PC-9 (cell line): ENCODE measurements at regions not wholly inside any gene's neighbourhood (a gene's known extent, or its start where the extent isn't known, plus 50 kb on each side); places are given as distances from the start of the nearest gene placed in this dataset.

Source experiments
- BruUV-seq: library from RNA; stranded (reverse); fragments of 400-500 nt; replicated peaks from 2 replicates; lab custom pipeline; 2021; lab: Mats Ljungman, UMichigan
- CTCF ChIA-PET: fragments of 300-600 bp; sonication (Branson Sonifier 250); formaldehyde crosslinking; loops from one replicate; lab custom pipeline; 2022; ENCODE audit warnings: antibody characterized with exemption; lab: Charles Lee
- POLR2A ChIA-PET: fragments of 300-600 bp; sonication (Branson Sonifier 250); formaldehyde crosslinking; loops from one replicate; lab custom pipeline; 2022; ENCODE audit warnings: antibody characterized with exemption; ENCODE audit not compliant: unreplicated experiment; lab: Charles Lee
- DNase-seq, 2 experiments: peaks; one replicate each; pipeline versions ENCODE4 v3.0.0 to v3.0.0-alpha.2; 2015 to 2022; ENCODE audit warnings: mixed read lengths in 1 of 2
- H2AFZ ChIP-seq: fragments of 200-600 bp; sonication (generic); 2 replicates; pipeline ENCODE4 v1.8.1; 2017; ENCODE audit warnings: antibody characterized with exemption
- H3F3A ChIP-seq: fragments of 200-600 bp; sonication (generic); 2 replicates; pipeline ENCODE4 v1.8.1; 2017; ENCODE audit warnings: antibody characterized with exemption, mild to moderate bottlenecking, low read depth; ENCODE audit not compliant: insufficient read depth
- H3K27ac ChIP-seq: fragments of 200-600 bp; sonication (generic); 2 replicates; pipeline ENCODE4 v1.6.1; 2016; ENCODE audit warnings: mixed run types
- H3K27me3 ChIP-seq: fragments of 200-600 bp; sonication (generic); 2 replicates; pipeline ENCODE4 v1.6.1; 2016; ENCODE audit warnings: low read depth, mixed run types; ENCODE audit not compliant: insufficient read depth
- H3K36me3 ChIP-seq: fragments of 200-600 bp; sonication (generic); 2 replicates; pipeline ENCODE4 v1.6.1; 2016; ENCODE audit warnings: low read depth, mixed run types
- H3K4me1 ChIP-seq: fragments of 200-600 bp; sonication (generic); replicated peaks from 2 replicates; pipeline ENCODE4 v1.6.1; 2016; ENCODE audit warnings: mixed run types; ENCODE audit not compliant: insufficient read depth
- H3K4me2 ChIP-seq: fragments of 200-600 bp; sonication (generic); 2 replicates; pipeline ENCODE4 v1.6.1; 2017; ENCODE audit warnings: mixed run types
- H3K4me3 ChIP-seq: fragments of 200-600 bp; sonication (generic); 2 replicates; pipeline ENCODE4 v1.6.1; 2016; ENCODE audit warnings: mixed run types
- H3K79me2 ChIP-seq: fragments of 200-600 bp; sonication (generic); 2 replicates; pipeline ENCODE4 v1.6.1; 2017; ENCODE audit warnings: low read depth, mixed run types
- H3K9me2 ChIP-seq: fragments of 200-600 bp; sonication (generic); 2 replicates; pipeline ENCODE4 v1.8.1; 2017; ENCODE audit warnings: mild to moderate bottlenecking; ENCODE audit not compliant: insufficient read depth
- H3K9me3 ChIP-seq: fragments of 200-600 bp; sonication (generic); 2 replicates; pipeline ENCODE4 v1.8.1; 2016; ENCODE audit warnings: low read depth; ENCODE audit not compliant: insufficient read depth
- H4K20me1 ChIP-seq: fragments of 200-600 bp; sonication (generic); 2 replicates; pipeline ENCODE4 v1.8.1; 2017; ENCODE audit not compliant: insufficient read depth
- EZH2 ChIP-seq: fragments of 200-600 bp; sonication (generic); IDR thresholded peaks from 2 replicates; pipeline ENCODE4 v1.8.0; 2017; ENCODE audit warnings: antibody characterized with exemption, low read depth
- intact Hi-C: fragments of 100-400 bp; cut with micrococcal nuclease; formaldehyde crosslinking; loops from one replicate; pipeline ENCODE4 v1.10.0; 2022; ENCODE audit not compliant: unreplicated experiment
- TF ChIP-seq, protein P1 (sequence below): fragments of 200-600 bp; sonication (generic); conservative IDR thresholded peaks from 2 replicates; pipeline ENCODE4 v1.6.1; 2017; ENCODE audit warnings: mixed run types, antibody characterized with exemption, mild to moderate bottlenecking, moderate library complexity

DNA sequence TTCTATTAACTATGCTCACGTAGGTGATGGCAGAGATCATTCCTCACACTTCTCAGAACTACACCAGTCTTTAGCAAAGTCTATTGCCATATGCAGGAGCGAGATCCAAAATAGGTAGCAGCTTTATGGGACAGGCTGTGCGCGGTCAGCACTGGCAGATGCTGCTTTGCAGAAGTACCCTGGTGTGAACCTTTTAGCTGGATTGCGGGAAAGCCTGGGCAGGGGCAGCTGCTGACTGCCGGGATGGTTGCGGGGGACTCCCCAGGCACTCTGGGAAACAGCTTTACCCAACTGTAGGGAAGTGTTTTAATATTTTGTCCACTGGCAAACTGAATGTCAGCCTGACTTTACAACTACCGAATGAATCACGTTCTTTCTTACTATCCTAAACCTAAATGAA is 251.3 kb downstream of the HS3ST3A1 start:
- ChIA-PET POLR2A (no interaction called here), CTCF (no interaction called here)
- no TSS peak for BruUV-seq
- TF ChIP-seq, protein P1, sequence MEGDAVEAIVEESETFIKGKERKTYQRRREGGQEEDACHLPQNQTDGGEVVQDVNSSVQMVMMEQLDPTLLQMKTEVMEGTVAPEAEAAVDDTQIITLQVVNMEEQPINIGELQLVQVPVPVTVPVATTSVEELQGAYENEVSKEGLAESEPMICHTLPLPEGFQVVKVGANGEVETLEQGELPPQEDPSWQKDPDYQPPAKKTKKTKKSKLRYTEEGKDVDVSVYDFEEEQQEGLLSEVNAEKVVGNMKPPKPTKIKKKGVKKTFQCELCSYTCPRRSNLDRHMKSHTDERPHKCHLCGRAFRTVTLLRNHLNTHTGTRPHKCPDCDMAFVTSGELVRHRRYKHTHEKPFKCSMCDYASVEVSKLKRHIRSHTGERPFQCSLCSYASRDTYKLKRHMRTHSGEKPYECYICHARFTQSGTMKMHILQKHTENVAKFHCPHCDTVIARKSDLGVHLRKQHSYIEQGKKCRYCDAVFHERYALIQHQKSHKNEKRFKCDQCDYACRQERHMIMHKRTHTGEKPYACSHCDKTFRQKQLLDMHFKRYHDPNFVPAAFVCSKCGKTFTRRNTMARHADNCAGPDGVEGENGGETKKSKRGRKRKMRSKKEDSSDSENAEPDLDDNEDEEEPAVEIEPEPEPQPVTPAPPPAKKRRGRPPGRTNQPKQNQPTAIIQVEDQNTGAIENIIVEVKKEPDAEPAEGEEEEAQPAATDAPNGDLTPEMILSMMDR, result no peak
- no peak for TF ChIP-seq EZH2
- no peak for DNase-seq
- no peaks in the 10 kb centered on the region for H3K9me2 ChIP-seq
- H3K4me3 ChIP-seq, result no peak overlapping the region
- no peaks in the 10 kb centered on the region for H3K27me3 ChIP-seq
- no peak overlapping the region for H3K27ac ChIP-seq
- H2AFZ ChIP-seq, result no peak overlapping the region
- no peaks in the 10 kb centered on the region for H3K36me3 ChIP-seq
- H4K20me1 ChIP-seq, result no peaks in the 10 kb centered on the region
- no peaks in the 10 kb centered on the region for H3K4me1 ChIP-seq
- intact Hi-C loops, result no loop called here
- H3K9me3 ChIP-seq, result no peaks in the 10 kb centered on the region
- no peaks in the 10 kb centered on the region for H3F3A ChIP-seq
- H3K4me2 ChIP-seq, result no peak overlapping the region
- no peaks in the 10 kb centered on the region for H3K79me2 ChIP-seq

- Histone ChIP-seq H3K9me2 (no peaks in the 10 kb centered on the region), H3K36me3 (no peaks in the 10 kb centered on the region), H3K9me3 (no peaks in the 10 kb centered on the region), H3K27me3 (no peaks in the 10 kb centered on the region), H3K4me1 (no peaks in the 10 kb centered on the region), H3F3A (no peaks in the 10 kb centered on the region), H2AFZ (no peak overlapping the region), H4K20me1 (no peaks in the 10 kb centered on the region), H3K27ac (no peak overlapping the region), H3K4me3 (no peak overlapping the region), H3K4me2 (no peak overlapping the region), H3K79me2 (no peaks in the 10 kb centered on the region)
- TF ChIP-seq EZH2, result no peak
- intact Hi-C loops, result no loop called here
- ChIA-PET CTCF (no interaction called here), POLR2A (no interaction called here)
- BruUV-seq, result no TSS peak
- DNase-seq, result no peak
Measured at GRCh38 chr17:13346996-13347762, 254.6 kb downstream of the HS3ST3A1 start.

DNA sequence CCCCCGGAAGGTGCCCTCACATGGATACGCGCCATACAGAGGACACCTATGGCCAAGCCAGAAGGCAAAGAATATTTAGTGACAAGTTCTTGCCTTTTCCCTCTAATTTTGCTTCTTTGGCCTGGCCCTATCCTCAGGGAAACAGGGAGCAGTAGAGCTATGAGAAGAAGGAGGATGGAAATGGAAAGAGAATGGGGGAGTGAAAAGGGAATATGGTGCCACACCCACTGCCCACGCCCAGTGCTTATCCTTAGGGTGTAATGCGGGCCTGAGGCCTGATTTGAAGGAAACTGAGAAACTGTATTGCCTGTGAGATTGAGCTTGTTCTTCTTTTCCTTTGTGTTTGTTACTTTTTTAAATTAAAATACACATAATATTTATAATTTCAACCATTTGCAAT is 255.1 kb downstream of the HS3ST3A1 start:
- no peak overlapping the region for H3K27ac ChIP-seq
- DNase-seq, result no peak
- H3K4me2 ChIP-seq, result no peak overlapping the region
- ChIA-PET POLR2A (no interaction called here), CTCF (no interaction called here)
- BruUV-seq, result no TSS peak
- H3K4me3 ChIP-seq, result no peak overlapping the region
- H3K36me3 ChIP-seq, result no peaks in the 10 kb centered on the region
- no peaks in the 10 kb centered on the region for H3K4me1 ChIP-seq
- no peaks in the 10 kb centered on the region for H3K79me2 ChIP-seq
- no peaks in the 10 kb centered on the region for H3K9me3 ChIP-seq
- no peaks in the 10 kb centered on the region for H3K27me3 ChIP-seq
- no peaks in the 10 kb centered on the region for H3F3A ChIP-seq
- no peak overlapping the region for H2AFZ ChIP-seq
- intact Hi-C loops, result no loop called here
- TF ChIP-seq, protein P1, result no peak
- no peak for TF ChIP-seq EZH2
- no peaks in the 10 kb centered on the region for H3K9me2 ChIP-seq
- H4K20me1 ChIP-seq, result no peaks in the 10 kb centered on the region

DNA sequence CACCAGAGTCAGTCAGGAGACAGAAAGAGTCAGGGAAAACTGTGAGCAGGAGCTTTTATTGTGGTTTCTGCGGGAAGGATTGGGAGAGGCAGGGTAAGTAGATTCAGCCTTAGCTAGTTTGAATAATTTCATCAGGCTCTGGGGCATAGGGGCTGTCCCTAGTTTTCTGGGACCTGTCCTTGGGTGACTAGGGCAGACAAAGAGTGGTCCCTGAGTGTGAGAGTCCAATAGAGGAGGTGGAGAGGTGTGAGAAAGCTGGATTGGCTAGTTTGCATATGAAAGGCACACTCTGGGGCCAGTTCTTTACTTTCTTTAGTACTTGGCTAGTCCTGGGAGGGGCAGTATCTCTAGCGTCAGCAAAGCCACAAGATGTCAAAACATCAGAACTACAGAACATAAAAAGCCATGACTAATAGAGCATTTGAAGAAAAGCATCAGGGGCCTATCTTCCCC is 255.6 kb downstream of the HS3ST3A1 start:
- no peaks in the 10 kb centered on the region for H3F3A ChIP-seq
- BruUV-seq, result no TSS peak
- H2AFZ ChIP-seq, result no peak overlapping the region
- no peak overlapping the region for H3K4me3 ChIP-seq
- H3K27ac ChIP-seq, result no peak overlapping the region
- no peaks in the 10 kb centered on the region for H3K79me2 ChIP-seq
- POLR2A ChIA-PET, result no interaction called here
- H3K4me1 ChIP-seq, result no peaks in the 10 kb centered on the region
- no peaks in the 10 kb centered on the region for H3K9me3 ChIP-seq
- no peaks in the 10 kb centered on the region for H3K36me3 ChIP-seq
- CTCF ChIA-PET, result no interaction called here
- DNase-seq, result no peak
- no peak for TF ChIP-seq EZH2
- TF ChIP-seq, protein P1, result no peak
- no peaks in the 10 kb centered on the region for H4K20me1 ChIP-seq
- H3K27me3 ChIP-seq, result no peaks in the 10 kb centered on the region
- intact Hi-C loops, result no loop called here
- no peak overlapping the region for H3K4me2 ChIP-seq
- no peaks in the 10 kb centered on the region for H3K9me2 ChIP-seq
